Epithelial cell of esophagus (primary cell): ENCODE measurements at regions not wholly inside any gene's neighbourhood (a gene's known extent, or its start where the extent isn't known, plus 50 kb on each side); places are given as distances from the start of the nearest gene placed in this dataset.
A peak's percentile ranks its signal among the peaks of the same experiment; 100 is the strongest.

Source experiments
- DNase-seq: peaks from one replicate; pipeline ENCODE4 v3.0.0; 2010; ENCODE audit warnings: low read depth
- H3K4me3 ChIP-seq: 2 replicates; pipeline ENCODE4 v1.5.1; 2011; ENCODE audit warnings: mild to moderate bottlenecking, low read length, control low read depth
- CTCF ChIP-seq: IDR thresholded peaks from 2 replicates; pipeline ENCODE4 v1.5.1; 2011; ENCODE audit warnings: low read depth, mild to moderate bottlenecking, low read length, control low read depth, inconsistent platforms; ENCODE audit not compliant: insufficient read depth; ENCODE audit errors: missing control alignments

GRCh38 chr18:77894060-77894459 lies 644.4 kb downstream of the GALR1 start:
- no peak for TF ChIP-seq CTCF
- H3K4me3 ChIP-seq, result no peak overlapping the region
- no peak for DNase-seq

DNA sequence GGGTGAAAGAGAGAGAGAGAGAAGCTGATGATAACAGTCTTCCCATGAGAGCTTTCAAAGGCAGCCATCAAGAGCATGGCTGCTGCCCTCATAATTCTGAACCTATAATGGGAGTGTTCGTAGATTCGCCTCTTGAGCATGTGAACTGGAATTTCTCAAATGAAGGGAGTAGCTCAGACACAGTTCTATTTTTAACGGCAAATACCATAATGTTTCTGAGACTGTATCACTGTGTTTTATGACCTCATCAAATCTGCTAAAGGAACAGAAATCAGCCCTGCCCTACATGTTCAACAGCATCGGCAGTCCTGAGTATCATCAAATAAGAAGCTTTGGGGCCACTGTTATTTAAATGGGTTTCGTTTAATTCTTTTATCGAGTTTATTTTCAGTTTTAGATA lies 645.6 kb downstream of the GALR1 start:
- no peak overlapping the region for H3K4me3 ChIP-seq
- no peak for DNase-seq
- TF ChIP-seq CTCF, result no peak

- no peak overlapping the region for H3K4me3 ChIP-seq
- no peak for TF ChIP-seq CTCF
- no peak for DNase-seq
These were observed 647.1 kb downstream of the GALR1 start for GRCh38 chr18:77896586-77897252.

GRCh38 chr18:77897606-77898005 lies 648.0 kb downstream of the GALR1 start:
- no peak overlapping the region for H3K4me3 ChIP-seq
- no peak for TF ChIP-seq CTCF
- no peak for DNase-seq

DNA sequence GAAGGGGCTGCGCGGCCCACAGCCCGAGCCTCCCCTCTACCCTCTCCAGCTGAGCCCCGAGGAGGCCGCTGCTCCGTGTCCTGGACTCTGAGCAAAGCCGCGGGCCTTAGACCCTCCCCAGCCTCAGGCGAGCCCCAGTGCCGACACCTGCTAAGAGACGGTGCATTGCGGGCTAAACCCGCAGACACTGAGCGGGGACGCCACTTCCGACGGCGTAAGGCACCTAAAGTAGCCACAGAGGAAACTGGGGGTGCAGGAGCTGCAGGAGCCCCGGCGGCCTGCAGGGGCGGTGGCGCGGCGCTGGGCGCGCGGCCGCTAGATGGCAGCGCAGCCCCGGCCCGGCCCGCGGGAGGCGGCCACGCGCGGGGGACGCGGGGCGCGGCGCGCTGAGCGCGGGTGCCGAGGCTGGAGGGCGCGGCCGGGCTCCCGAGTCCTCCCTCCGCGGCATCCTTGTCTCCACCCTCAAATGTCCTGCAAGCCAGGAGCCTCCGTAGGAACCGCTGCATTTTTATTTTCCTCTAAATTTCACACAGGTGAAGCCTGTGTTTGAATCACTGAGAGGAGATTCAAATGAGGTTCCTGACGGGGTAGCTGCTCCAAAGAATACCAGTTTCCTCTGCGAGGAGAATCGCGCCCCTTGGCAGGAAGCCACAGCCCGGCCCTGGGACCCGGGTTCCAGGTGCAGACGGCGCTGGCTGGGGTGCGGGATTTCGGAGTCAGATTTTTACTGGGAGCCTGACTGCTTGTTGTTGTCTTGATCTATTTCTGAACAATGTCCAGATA lies 650.5 kb downstream of the GALR1 start:
- no peak overlapping the region for H3K4me3 ChIP-seq
- peak; percentile 40 for DNase-seq
- TF ChIP-seq CTCF, result peak; percentile 42

DNA sequence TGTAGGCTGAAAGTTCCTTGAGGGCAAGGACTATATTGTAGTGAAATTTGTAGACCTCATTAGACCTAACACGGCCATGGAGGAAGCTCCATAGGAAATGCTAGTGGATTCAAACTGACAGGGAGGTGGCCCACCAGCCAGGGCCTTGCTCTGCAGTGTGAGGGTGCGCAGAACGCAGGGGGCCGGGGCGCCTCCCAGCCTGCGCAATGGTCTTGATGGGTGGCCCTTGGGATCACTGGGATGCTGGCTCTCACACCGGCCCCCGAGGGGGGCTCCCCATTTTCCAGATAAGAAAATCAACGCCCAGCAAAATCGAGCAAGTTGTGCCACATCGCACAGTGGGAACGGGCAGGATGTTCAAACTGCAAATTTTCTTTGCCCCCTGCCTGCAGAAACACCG lies 655.4 kb downstream of the GALR1 start:
- H3K4me3 ChIP-seq, result no peak overlapping the region
- no peak for DNase-seq
- TF ChIP-seq CTCF, result no peak
